Esophagus squamous epithelium (tissue), 5 donors: ENCODE measurements at regions not wholly inside any gene's neighbourhood (a gene's known extent, or its start where the extent isn't known, plus 50 kb on each side); places are given as distances from the start of the nearest gene placed in this dataset.

Experiments
- DNase-seq: peaks from one replicate; lab custom pipeline; 2025; lab: John Stamatoyannopoulos, UW
- H3K27ac ChIP-seq, 4 donors: fragments of 200-600 bp; sonication (generic); one replicate each; pipeline ENCODE4 v1.5.1; 2016 to 2019; ENCODE audit warnings: mild to moderate bottlenecking in 1 of 4
- H3K27me3 ChIP-seq, 4 donors: fragments of 200-600 bp; sonication (generic); 1 replicate in 3 of 4; 2 replicates in 1 of 4; pipeline versions ENCODE4 v1.5.1 to v1.6.0; 2017 to 2021; ENCODE audit warnings: antibody characterized with exemption in 1 of 4
- H3K36me3 ChIP-seq, 3 donors: fragments of 200-600 bp; sonication (generic); one replicate each; pipeline ENCODE4 v1.5.1; 2016 to 2019
- H3K4me1 ChIP-seq, 3 donors: fragments of 200-600 bp; sonication (generic); one replicate each; pipeline ENCODE4 v1.5.1; 2017 to 2019
- H3K4me3 ChIP-seq, 4 donors: fragments of 200-600 bp; sonication (generic); 1 replicate in 3 of 4; 2 replicates in 1 of 4; pipeline ENCODE4 v1.5.1; 2016 to 2019; ENCODE audit warnings: mild to moderate bottlenecking in 2 of 4, moderate library complexity in 1 of 4
- H3K9me3 ChIP-seq, 3 donors: fragments of 200-600 bp; sonication (generic); one replicate each; pipeline ENCODE4 v1.5.1; 2016 to 2019
- CTCF ChIP-seq, 6 experiments: fragments of 450-650 bp in 4 of 6; fragments of 200-600 bp in 2 of 6; sonication (generic) in 2 of 6; IDR thresholded peaks; one replicate each; pipeline ENCODE4 v1.5.1; 2016 to 2019; ENCODE audit warnings: antibody characterized with exemption in 6 of 6, mild to moderate bottlenecking in 4 of 6, moderate library complexity in 4 of 6
- POLR2A ChIP-seq, 4 donors: fragments of 450-650 bp; IDR thresholded peaks; one replicate each; pipeline ENCODE4 v1.6.1; 2017; ENCODE audit warnings: antibody characterized with exemption in 4 of 4, mild to moderate bottlenecking in 4 of 4, moderate library complexity in 3 of 4
- WGBS, 2 donors: methylation state at CpG; one replicate each; pipeline ENCODE4 v1.1.5; 2018; 5-methylcytosine and 5-hydroxymethylcytosine counted together
- intact Hi-C: fragments of 100-400 bp; cut with DNase I; formaldehyde crosslinking; loops from one replicate; pipeline ENCODE4 v1.15.0; 2022
- donor health status: DM: yes; HTN: yes; CAD: no.

- TF ChIP-seq CTCF (IDR thresholded peaks at IDR 0.05) (no peak), POLR2A (IDR thresholded peaks at IDR 0.05) (no peak)
- Histone ChIP-seq H3K4me3 (no peak overlapping the region), H3K27me3 (no peaks in the 10 kb centered on the region), H3K4me1 (no peaks in the 10 kb centered on the region), H3K36me3 (no peaks in the 10 kb centered on the region), H3K27ac (no peak overlapping the region), H3K9me3 (no peaks in the 10 kb centered on the region)
- intact Hi-C loops = no loop called here
- WGBS, 2 donors = 51 to 64% methylated on average over 3 of the region's 3 CpGs
- DNase-seq = no peak
These were observed 1152.0 kb downstream of the HACE1 start for GRCh38 chr6:103707596-103708325.

GRCh38 chr6:103699769-103700168, 1160.0 kb downstream of the HACE1 start:
- no peak overlapping the region for H3K27ac ChIP-seq
- 3 to 7% methylated on average over 1 of the region's 1 CpG for WGBS, 2 donors
- no peaks in the 10 kb centered on the region for H3K27me3 ChIP-seq
- H3K4me3 ChIP-seq = no peak overlapping the region
- no peaks in the 10 kb centered on the region for H3K9me3 ChIP-seq
- DNase-seq = no peak
- intact Hi-C loops = no loop called here
- TF ChIP-seq CTCF (IDR thresholded peaks at IDR 0.05) (no peak), POLR2A (IDR thresholded peaks at IDR 0.05) (no peak)
- H3K4me1 ChIP-seq = no peaks in the 10 kb centered on the region
- H3K36me3 ChIP-seq = no peaks in the 10 kb centered on the region

- DNase-seq = no peak
- Histone ChIP-seq H3K36me3 (no peaks in the 10 kb centered on the region), H3K27ac (no peak overlapping the region), H3K4me1 (no peaks in the 10 kb centered on the region), H3K9me3 (no peaks in the 10 kb centered on the region), H3K4me3 (no peak overlapping the region), H3K27me3 (no peaks in the 10 kb centered on the region)
- 30 to 35% methylated on average over 2 of the region's 2 CpGs for WGBS, 2 donors
- TF ChIP-seq CTCF (IDR thresholded peaks at IDR 0.05) (no peak), POLR2A (IDR thresholded peaks at IDR 0.05) (no peak)
- intact Hi-C loops = no loop called here
These were observed 1172.3 kb downstream of the HACE1 start for GRCh38 chr6:103687430-103687829.

- TF ChIP-seq POLR2A (IDR thresholded peaks at IDR 0.05) (no peak), CTCF (IDR thresholded peaks at IDR 0.05) (no peak)
- no peak overlapping the region for H3K27ac ChIP-seq
- H3K9me3 ChIP-seq = no peaks in the 10 kb centered on the region
- H3K36me3 ChIP-seq = no peaks in the 10 kb centered on the region
- no peak for DNase-seq
- no peak overlapping the region for H3K4me3 ChIP-seq
- intact Hi-C loops = no loop called here
- H3K27me3 ChIP-seq = no peaks in the 10 kb centered on the region
- no peaks in the 10 kb centered on the region for H3K4me1 ChIP-seq
- WGBS, 2 donors = 67% methylated on average over 1 of the region's 1 CpG
These were observed 1179.6 kb downstream of the HACE1 start for GRCh38 chr6:103680116-103680515.

GRCh38 chr6:103677290-103677689, 1182.4 kb downstream of the HACE1 start:
- WGBS, 2 donors = 62% methylated on average over 3 of the region's 12 CpGs; no CpG with 5 or more reads in 1 of the 2 donors
- no peaks in the 10 kb centered on the region for H3K36me3 ChIP-seq
- H3K27ac ChIP-seq = no peak overlapping the region
- intact Hi-C loops = no loop called here
- no peaks in the 10 kb centered on the region for H3K4me1 ChIP-seq
- H3K27me3 ChIP-seq = no peaks in the 10 kb centered on the region
- H3K9me3 ChIP-seq = no peaks in the 10 kb centered on the region
- DNase-seq = no peak
- no peak overlapping the region for H3K4me3 ChIP-seq
- TF ChIP-seq CTCF (IDR thresholded peaks at IDR 0.05) = no peak
- TF ChIP-seq POLR2A (IDR thresholded peaks at IDR 0.05) = no peak
